GM12878 (cell line): ENCODE measurements at regions not wholly inside any gene's neighbourhood (a gene's known extent, or its start where the extent isn't known, plus 50 kb on each side); places are given as distances from the start of the nearest gene placed in this dataset.

Experiments used
- ATAC-seq: fragments of 200-7000 bp; cut with Tn5 transposase; 3 replicates; pipeline ENCODE4 v1.9.1; 2020; ENCODE audit warnings: mild to moderate bottlenecking, moderate library complexity
- BruUV-seq: library from RNA; stranded (reverse); fragments of 400-500 nt; replicated peaks from 2 replicates; lab custom pipeline; 2021; lab: Mats Ljungman, UMichigan
- CTCF ChIA-PET: fragments of 300-600 bp; sonication (Branson Sonifier 250); formaldehyde crosslinking; extraction: SDS; loops from one replicate; lab custom pipeline; 2021; ENCODE audit warnings: inconsistent platforms; lab: Yijun Ruan, JAX
- POLR2A ChIA-PET: fragments of 350-600 bp; formaldehyde crosslinking; extraction: SDS; loops from one replicate; lab custom pipeline; 2021; ENCODE audit warnings: inconsistent platforms; lab: Charles Lee
- RAD21 ChIA-PET: fragments of 300-600 bp; sonication (Branson Sonifier 250); formaldehyde crosslinking; loops from one replicate; lab custom pipeline; 2023; ENCODE audit warnings: antibody characterized with exemption; ENCODE audit not compliant: unreplicated experiment; lab: Charles Lee
- SMC1A ChIA-PET: fragments of 300-600 bp; sonication (Branson Sonifier 250); formaldehyde crosslinking; loops from one replicate; lab custom pipeline; 2023; ENCODE audit not compliant: unreplicated experiment, uncharacterized antibody; lab: Charles Lee
- DNase-seq: peaks from one replicate; pipeline ENCODE4 v3.0.0-alpha.2; 2011; ENCODE audit warnings: low read depth, low spot score
- FAIRE-seq: peaks from 3 replicates; lab custom pipeline; 2011; peaks lifted over from hg19 to GRCh38; lab: Jason Lieb, UNC
- H2AFZ ChIP-seq: 2 replicates; pipeline ENCODE4 v1.6.0; 2011; ENCODE audit warnings: low read depth, low read length, control low read depth; ENCODE audit not compliant: control insufficient read depth
- H3K27ac ChIP-seq: 2 replicates; pipeline ENCODE4 v1.5.1; 2011; ENCODE audit warnings: control low read depth; ENCODE audit not compliant: control insufficient read depth, insufficient read depth
- H3K27me3 ChIP-seq, 2 experiments: replicated peaks in 1 of 2; 2 replicates each; pipeline versions ENCODE4 v1.6.0 to v1.6.1; 2011; ENCODE audit warnings: low read length in 1 of 2; ENCODE audit not compliant: control insufficient read depth in 2 of 2, insufficient read depth in 2 of 2
- H3K36me3 ChIP-seq, 2 experiments: 2 replicates each; pipeline ENCODE4 v1.5.1; 2011; ENCODE audit warnings: low read length in 1 of 2; ENCODE audit not compliant: control insufficient read depth in 2 of 2, insufficient read depth in 2 of 2
- H3K4me1 ChIP-seq: 2 replicates; pipeline ENCODE4 v1.6.1; 2011; ENCODE audit warnings: mild to moderate bottlenecking, low read length, moderate library complexity, mixed read lengths; ENCODE audit not compliant: control insufficient read depth, insufficient read depth
- H3K4me2 ChIP-seq: 2 replicates; pipeline ENCODE4 v1.6.0; 2011; ENCODE audit warnings: control low read depth; ENCODE audit not compliant: control insufficient read depth, insufficient read depth
- H3K4me3 ChIP-seq: fragments of 200-600 bp; sonication (generic); 2 replicates; pipeline ENCODE4 v1.5.1; 2016
- H3K79me2 ChIP-seq: 2 replicates; pipeline ENCODE4 v1.6.0; 2011; ENCODE audit warnings: low read length; ENCODE audit not compliant: control insufficient read depth, insufficient read depth
- H3K9ac ChIP-seq: 2 replicates; pipeline ENCODE4 v1.8.0; 2011; ENCODE audit warnings: low read length, control low read depth, mixed read lengths; ENCODE audit not compliant: control insufficient read depth, insufficient read depth
- H3K9me3 ChIP-seq: replicated peaks from 3 replicates; pipeline ENCODE4 v1.5.1; 2011; ENCODE audit warnings: mild to moderate bottlenecking, low read length; ENCODE audit not compliant: control insufficient read depth, insufficient read depth
- H4K20me1 ChIP-seq: 2 replicates; pipeline ENCODE4 v1.6.0; 2011; ENCODE audit not compliant: control insufficient read depth, insufficient read depth
- CBX3 ChIP-seq: fragments of 200-600 bp; sonication (generic); IDR thresholded peaks from 2 replicates; pipeline ENCODE4 v1.6.1; 2016; ENCODE audit warnings: low read depth, borderline replicate concordance
- CBX5 ChIP-seq: sonication (generic); IDR thresholded peaks from 2 replicates; pipeline ENCODE4 v1.6.1; 2016; ENCODE audit warnings: low read depth, moderate library complexity, mild to moderate bottlenecking, inconsistent platforms
- IRF3 ChIP-seq: fragments of 450-650 bp; IDR thresholded peaks from 2 replicates; pipeline ENCODE4 v1.6.1; 2014; ENCODE audit warnings: mild to moderate bottlenecking
- IRF5 ChIP-seq: fragments of 450-650 bp; IDR thresholded peaks from 2 replicates; pipeline ENCODE4 v1.6.1; 2017; ENCODE audit warnings: borderline replicate concordance
- NFIC ChIP-seq: IDR thresholded peaks from 2 replicates; pipeline ENCODE4 v1.6.1; 2012; ENCODE audit warnings: low read depth, mild to moderate bottlenecking, inconsistent platforms, low read length, moderate library complexity
- PRDM15 ChIP-seq: fragments of 450-650 bp; formaldehyde crosslinking; IDR thresholded peaks from 2 replicates; pipeline ENCODE4 v1.4.0; 2020; ENCODE audit warnings: mild to moderate bottlenecking, moderate library complexity
- SIX5 ChIP-seq: IDR thresholded peaks from 2 replicates; pipeline ENCODE4 v1.6.1; 2011; ENCODE audit warnings: mild to moderate bottlenecking, low read depth, low read length, moderate library complexity; ENCODE audit not compliant: severe bottlenecking
- TARDBP ChIP-seq: IDR thresholded peaks from 2 replicates; pipeline ENCODE4 v1.6.1; 2016; ENCODE audit warnings: borderline replicate concordance
- ZBTB4 ChIP-seq: fragments of 450-650 bp; formaldehyde crosslinking; IDR thresholded peaks from 2 replicates; pipeline ENCODE4 v1.4.0; 2022; ENCODE audit warnings: mild to moderate bottlenecking, moderate library complexity
- WGBS: methylation state at CpG from one replicate; pipeline ENCODE4 v1.1.6; 2016; ENCODE audit warnings: low lambda C conversion rate; ENCODE audit not compliant: insufficient replicate concordance, insufficient coverage; ENCODE audit errors: missing lambda C conversion rate; 5-methylcytosine and 5-hydroxymethylcytosine counted together
- in situ Hi-C: fragments of 300-500 bp; cut with MboI; formaldehyde crosslinking; loops from 9 replicates; pipeline ENCODE4 v1.14.3; 2018; ENCODE audit warnings: mixed read lengths
- intact Hi-C: fragments of 100-400 bp; cut with micrococcal nuclease; formaldehyde crosslinking; loops from one replicate; pipeline ENCODE4 v1.14.2; 2022; ENCODE audit not compliant: unreplicated experiment

GRCh38 chr3:159604151-159604581 is 384.5 kb upstream of the IL12A start:
- DNase-seq, result no peak
- no peaks in the 10 kb centered on the region for H4K20me1 ChIP-seq
- ChIA-PET CTCF (no interaction called here), RAD21 (no interaction called here), SMC1A (no interaction called here), POLR2A (no interaction called here)
- no peaks in the 10 kb centered on the region for H3K27me3 ChIP-seq
- FAIRE-seq, result no peak
- no peaks in the 10 kb centered on the region for H3K4me1 ChIP-seq
- H3K36me3 ChIP-seq, result no peaks in the 10 kb centered on the region
- no peak overlapping the region for H3K9ac ChIP-seq
- no peaks in the 10 kb centered on the region; the same call in 2 of the 3 replicates for H3K9me3 ChIP-seq
- H3K27ac ChIP-seq, result no peak overlapping the region
- H2AFZ ChIP-seq, result no peak overlapping the region
- H3K79me2 ChIP-seq, result no peaks in the 10 kb centered on the region
- no peak overlapping the region for H3K4me3 ChIP-seq
- no peak overlapping the region for H3K4me2 ChIP-seq
- TF ChIP-seq IRF3 (no peak), IRF5 (no peak), SIX5 (no peak), PRDM15 (CRISPR knock-in tag) (no peak), CBX3 (no peak), NFIC (no peak), TARDBP (no peak), CBX5 (no peak), ZBTB4 (CRISPR knock-in tag) (no peak)
- ATAC-seq, result no peak
- intact Hi-C loops (no loop called here), in situ Hi-C loops (no loop called here)
- no TSS peak for BruUV-seq
- WGBS, result 16% methylated on average over 5 of the region's 5 CpGs
